ENCODE measurements at regions not wholly inside any gene's neighbourhood (a gene's known extent, or its start where the extent isn't known, plus 50 kb on each side); places are given as distances from the start of the nearest gene placed in this dataset.
A peak's percentile ranks its signal among the peaks of the same experiment; 100 is the strongest.

- DNase-seq (ENCODE audit: insufficient read length, low spot score) (no peak), FAIRE-seq (peak; percentile 49)
These were observed 456.7 kb downstream of the ZNF608 start for GRCh38 chr5:124289641-124290311.

- no peak for FAIRE-seq
- no peak for DNase-seq (ENCODE audit: insufficient read length, low spot score)
These were observed 457.3 kb downstream of the ZNF608 start for GRCh38 chr5:124289130-124289529.

GRCh38 chr5:124287813-124288212 lies 458.6 kb downstream of the ZNF608 start:
- no peak for DNase-seq (ENCODE audit: insufficient read length, low spot score)
- FAIRE-seq, result no peak

- FAIRE-seq, result no peak
These were observed 460.7 kb downstream of the ZNF608 start for GRCh38 chr5:124285733-124286132.

GRCh38 chr5:124285071-124285470 lies 461.4 kb downstream of the ZNF608 start:
- no peak for DNase-seq (ENCODE audit: insufficient read length, low spot score)
- no peak for FAIRE-seq

More at GRCh38 chr5:124285733-124286132, 460.7 kb downstream of the ZNF608 start:
- DNase-seq (ENCODE audit: insufficient read length, low spot score), result no peak

GRCh38 chr5:124283031-124283430 lies 463.4 kb downstream of the ZNF608 start:
- DNase-seq (ENCODE audit: insufficient read length, low spot score), result no peak
- no peak for FAIRE-seq

GRCh38 chr5:124280079-124280478 lies 466.4 kb downstream of the ZNF608 start:
- DNase-seq (ENCODE audit: insufficient read length, low spot score), result no peak
- FAIRE-seq, result no peak

GRCh38 chr5:124279146-124279876 lies 467.1 kb downstream of the ZNF608 start:
- no peak for DNase-seq (ENCODE audit: insufficient read length, low spot score)
- FAIRE-seq, result no peak

- DNase-seq (ENCODE audit: insufficient read length, low spot score), result no peak
- FAIRE-seq, result no peak
These were observed 467.8 kb downstream of the ZNF608 start for GRCh38 chr5:124278636-124279035.

GRCh38 chr5:124277767-124278545 lies 468.5 kb downstream of the ZNF608 start:
- DNase-seq (ENCODE audit: insufficient read length, low spot score) (no peak), FAIRE-seq (no peak)

- DNase-seq (ENCODE audit: insufficient read length, low spot score), result no peak
- FAIRE-seq, result no peak
These were observed 470.3 kb downstream of the ZNF608 start for GRCh38 chr5:124276166-124276565.

GRCh38 chr5:124274949-124275348 lies 471.5 kb downstream of the ZNF608 start:
- FAIRE-seq (no peak), DNase-seq (ENCODE audit: insufficient read length, low spot score) (peak; percentile 10)

- no peak for DNase-seq (ENCODE audit: insufficient read length, low spot score)
- no peak for FAIRE-seq
These were observed 481.9 kb downstream of the ZNF608 start for GRCh38 chr5:124264499-124264898.

GRCh38 chr5:124263680-124264491 lies 482.6 kb downstream of the ZNF608 start:
- FAIRE-seq (no peak), DNase-seq (ENCODE audit: insufficient read length, low spot score) (no peak)

GRCh38 chr5:124262991-124263571 lies 483.4 kb downstream of the ZNF608 start:
- DNase-seq (ENCODE audit: insufficient read length, low spot score) (no peak), FAIRE-seq (no peak)

- FAIRE-seq (no peak), DNase-seq (ENCODE audit: insufficient read length, low spot score) (no peak)
These were observed 484.0 kb downstream of the ZNF608 start for GRCh38 chr5:124262470-124262869.

GRCh38 chr5:124261848-124262247 lies 484.6 kb downstream of the ZNF608 start:
- DNase-seq (ENCODE audit: insufficient read length, low spot score) (no peak), FAIRE-seq (no peak)

GRCh38 chr5:124260921-124261515 lies 485.4 kb downstream of the ZNF608 start:
- FAIRE-seq, result no peak
- no peak for DNase-seq (ENCODE audit: insufficient read length, low spot score)

- FAIRE-seq (no peak), DNase-seq (ENCODE audit: insufficient read length, low spot score) (no peak)
These were observed 487.4 kb downstream of the ZNF608 start for GRCh38 chr5:124259017-124259416.

GRCh38 chr5:124257048-124257447 lies 489.4 kb downstream of the ZNF608 start:
- DNase-seq (ENCODE audit: insufficient read length, low spot score), result no peak
- no peak for FAIRE-seq
